ENCODE measurements at regions not wholly inside any gene's neighbourhood (a gene's known extent, or its start where the extent isn't known, plus 50 kb on each side); places are given as distances from the start of the nearest gene placed in this dataset.

DNA sequence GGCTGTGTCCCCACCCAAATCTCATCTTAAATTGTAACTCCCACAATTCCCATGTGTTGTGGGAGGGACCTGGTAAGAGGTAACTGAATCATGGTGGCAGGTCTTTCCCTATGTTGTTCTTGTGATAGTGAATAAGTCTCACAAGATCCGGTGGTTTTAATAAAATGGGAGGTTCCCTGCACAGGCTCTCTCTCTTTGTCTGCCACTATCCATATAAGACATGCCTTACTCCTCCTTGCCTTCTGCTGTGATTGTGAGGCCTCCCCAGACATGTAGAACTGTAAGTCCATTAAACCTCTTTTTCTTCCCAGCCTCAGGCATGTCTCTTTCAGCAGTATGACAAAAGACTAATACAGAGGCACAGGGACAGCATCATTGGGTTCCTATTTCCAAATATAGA, 381.2 kb downstream of the SFMBT2 start:
- Histone ChIP-seq H3K9me3 (ENCODE audit: control insufficient read depth in 2 of 2, low read length in 2 of 2) (no peaks in the 10 kb centered on the region), H3K27ac (ENCODE audit: low read depth in 2 of 2, low read length in 2 of 2) (no peak overlapping the region), H3K4me1 (ENCODE audit: control insufficient read depth in 2 of 2, insufficient read depth in 2 of 2, low read length in 2 of 2) (peaks cover 0 to 2% of the 10 kb centered on the region in 2 donors), H3K36me3 (ENCODE audit: control insufficient read depth in 2 of 2, insufficient read depth in 2 of 2, low read length in 2 of 2) (no peaks in the 10 kb centered on the region), H3K27me3 (ENCODE audit: control insufficient read depth in 2 of 2, insufficient read depth in 2 of 2, low read length in 2 of 2) (no peaks in the 10 kb centered on the region), H3K9ac (ENCODE audit: low read depth in 1 of 2, low read length in 2 of 2) (no peak overlapping the region), H3K4me3 (ENCODE audit: low read length in 2 of 2) (no peak overlapping the region)

DNA sequence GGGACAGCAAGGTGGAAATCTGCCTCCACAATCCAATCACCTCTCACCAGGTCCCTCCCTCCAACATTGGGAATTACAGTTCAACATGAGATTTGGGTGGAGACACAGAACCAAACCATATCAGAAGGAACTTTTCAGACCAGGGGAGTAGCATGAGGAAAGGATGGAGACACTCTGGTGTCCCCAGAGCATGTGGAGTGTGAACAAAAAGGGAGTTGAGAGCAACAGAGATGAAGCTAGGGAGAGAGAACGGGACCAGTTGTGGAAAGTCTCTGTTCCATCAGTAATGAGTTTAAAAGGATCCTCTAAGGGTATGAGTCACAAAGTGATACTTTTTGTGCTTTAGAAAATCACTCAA, 382.0 kb downstream of the SFMBT2 start:
- Histone ChIP-seq H3K36me3 (ENCODE audit: control insufficient read depth in 2 of 2, insufficient read depth in 2 of 2, low read length in 2 of 2) (no peaks in the 10 kb centered on the region), H3K4me3 (ENCODE audit: low read length in 2 of 2) (no peak overlapping the region), H3K27ac (ENCODE audit: low read depth in 2 of 2, low read length in 2 of 2) (no peak overlapping the region), H3K9me3 (ENCODE audit: control insufficient read depth in 2 of 2, low read length in 2 of 2) (no peaks in the 10 kb centered on the region), H3K9ac (ENCODE audit: low read depth in 1 of 2, low read length in 2 of 2) (no peak overlapping the region), H3K4me1 (ENCODE audit: control insufficient read depth in 2 of 2, insufficient read depth in 2 of 2, low read length in 2 of 2) (peaks cover 0 to 2% of the 10 kb centered on the region in 2 donors), H3K27me3 (ENCODE audit: control insufficient read depth in 2 of 2, insufficient read depth in 2 of 2, low read length in 2 of 2) (no peaks in the 10 kb centered on the region)

DNA sequence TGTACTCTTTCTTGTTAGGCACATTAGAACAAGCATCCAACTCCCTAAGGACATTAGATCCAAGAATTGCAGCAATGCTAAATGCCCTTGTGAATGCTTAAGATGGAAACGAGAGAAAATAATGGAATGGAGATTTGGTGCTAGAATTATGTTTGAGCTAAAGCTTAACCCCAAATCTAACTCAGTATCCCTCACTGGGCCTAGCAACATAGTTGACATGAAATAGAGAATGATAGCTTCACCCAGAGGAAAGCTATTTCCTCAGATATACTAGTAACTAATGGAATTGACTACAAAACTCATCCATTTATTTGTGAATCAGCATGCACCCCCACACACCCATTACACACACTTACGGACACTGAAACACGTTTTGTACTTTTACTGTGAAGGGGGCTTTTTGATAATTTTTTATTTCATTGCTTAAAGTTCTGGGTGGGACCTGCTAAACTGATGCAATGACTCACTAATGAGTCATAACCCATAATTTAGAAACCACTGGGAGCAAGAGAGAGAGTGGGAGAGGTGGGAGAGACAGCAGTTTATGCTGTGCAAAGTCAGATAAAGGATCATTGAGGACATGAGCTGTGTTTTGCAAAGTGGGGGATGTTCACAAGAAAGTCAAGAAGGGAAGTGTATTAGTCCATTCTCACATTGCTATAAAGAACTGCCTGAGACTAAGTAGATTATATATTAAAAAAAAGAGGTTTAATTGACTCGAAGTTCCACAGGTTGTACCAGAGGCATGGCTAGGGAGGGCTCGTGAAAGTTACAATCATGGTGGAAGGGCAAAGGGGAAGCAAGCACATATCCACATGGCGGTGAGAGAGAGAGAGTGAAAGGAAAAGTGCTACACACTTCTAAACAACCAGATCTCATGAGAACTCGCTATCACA, 382.7 kb downstream of the SFMBT2 start:
- no peaks in the 10 kb centered on the region for H3K27me3 ChIP-seq (ENCODE audit: control insufficient read depth in 2 of 2, insufficient read depth in 2 of 2, low read length in 2 of 2)
- no peak overlapping the region for H3K9ac ChIP-seq (ENCODE audit: low read depth in 1 of 2, low read length in 2 of 2)
- no peak overlapping the region for H3K27ac ChIP-seq (ENCODE audit: low read depth in 2 of 2, low read length in 2 of 2)
- H3K9me3 ChIP-seq (ENCODE audit: control insufficient read depth in 2 of 2, low read length in 2 of 2) = no peaks in the 10 kb centered on the region
- H3K4me3 ChIP-seq (ENCODE audit: low read length in 2 of 2) = no peak overlapping the region
- H3K36me3 ChIP-seq (ENCODE audit: control insufficient read depth in 2 of 2, insufficient read depth in 2 of 2, low read length in 2 of 2) = no peaks in the 10 kb centered on the region
- H3K4me1 ChIP-seq (ENCODE audit: control insufficient read depth in 2 of 2, insufficient read depth in 2 of 2, low read length in 2 of 2) = peaks cover 0 to 2% of the 10 kb centered on the region in 2 donors

DNA sequence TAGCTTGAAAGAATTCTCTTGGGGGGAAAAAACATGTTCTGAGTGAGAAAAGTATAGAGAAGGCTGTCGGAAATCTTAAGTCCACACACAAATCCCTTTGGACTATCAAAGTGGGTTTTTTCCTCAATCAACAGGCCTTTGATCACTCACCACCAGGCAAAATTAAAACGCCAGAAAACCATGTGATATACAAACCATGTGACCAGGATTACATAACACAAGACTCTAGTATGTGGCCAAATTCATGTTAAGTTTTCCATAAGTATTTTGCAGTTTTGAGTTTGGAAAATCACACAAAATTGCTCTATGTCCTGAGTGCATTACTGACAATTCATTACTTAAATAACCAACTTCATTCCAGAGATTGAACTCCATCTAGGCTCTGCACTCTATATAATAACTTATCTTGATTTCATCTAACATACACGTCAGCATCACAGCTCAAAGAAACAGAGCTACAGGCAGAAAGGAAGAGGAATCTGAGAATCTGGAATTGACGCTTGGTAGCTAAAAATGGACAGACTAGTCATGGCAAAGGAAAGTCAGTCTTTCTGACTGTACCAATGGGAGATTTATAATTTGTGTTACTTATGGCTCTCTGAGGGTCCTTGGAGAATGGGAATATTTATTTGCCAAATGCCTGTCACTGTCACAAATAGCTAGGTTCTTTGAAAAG, 383.5 kb downstream of the SFMBT2 start:
- H3K27me3 ChIP-seq (ENCODE audit: control insufficient read depth in 2 of 2, insufficient read depth in 2 of 2, low read length in 2 of 2) = no peaks in the 10 kb centered on the region
- H3K4me1 ChIP-seq (ENCODE audit: control insufficient read depth in 2 of 2, insufficient read depth in 2 of 2, low read length in 2 of 2) = peaks cover 0 to 2% of the 10 kb centered on the region in 2 donors
- H3K36me3 ChIP-seq (ENCODE audit: control insufficient read depth in 2 of 2, insufficient read depth in 2 of 2, low read length in 2 of 2) = no peaks in the 10 kb centered on the region
- no peak overlapping the region for H3K4me3 ChIP-seq (ENCODE audit: low read length in 2 of 2)
- no peaks in the 10 kb centered on the region for H3K9me3 ChIP-seq (ENCODE audit: control insufficient read depth in 2 of 2, low read length in 2 of 2)
- H3K27ac ChIP-seq (ENCODE audit: low read depth in 2 of 2, low read length in 2 of 2) = no peak overlapping the region
- no peak overlapping the region for H3K9ac ChIP-seq (ENCODE audit: low read depth in 1 of 2, low read length in 2 of 2)

GRCh38 chr10:7026818-7027217, 384.0 kb downstream of the SFMBT2 start:
- Histone ChIP-seq H3K36me3 (ENCODE audit: control insufficient read depth in 2 of 2, insufficient read depth in 2 of 2, low read length in 2 of 2) (no peaks in the 10 kb centered on the region), H3K9ac (ENCODE audit: low read depth in 1 of 2, low read length in 2 of 2) (no peak overlapping the region), H3K27ac (ENCODE audit: low read depth in 2 of 2, low read length in 2 of 2) (no peak overlapping the region), H3K9me3 (ENCODE audit: control insufficient read depth in 2 of 2, low read length in 2 of 2) (no peaks in the 10 kb centered on the region), H3K4me1 (ENCODE audit: control insufficient read depth in 2 of 2, insufficient read depth in 2 of 2, low read length in 2 of 2) (peaks cover 0 to 2% of the 10 kb centered on the region in 2 donors), H3K27me3 (ENCODE audit: control insufficient read depth in 2 of 2, insufficient read depth in 2 of 2, low read length in 2 of 2) (no peaks in the 10 kb centered on the region), H3K4me3 (ENCODE audit: low read length in 2 of 2) (no peak overlapping the region)

- Histone ChIP-seq H3K4me1 (ENCODE audit: control insufficient read depth in 2 of 2, insufficient read depth in 2 of 2, low read length in 2 of 2) (peaks cover 0 to 2% of the 10 kb centered on the region in 2 donors), H3K27ac (ENCODE audit: low read depth in 2 of 2, low read length in 2 of 2) (no peak overlapping the region), H3K9me3 (ENCODE audit: control insufficient read depth in 2 of 2, low read length in 2 of 2) (no peaks in the 10 kb centered on the region), H3K4me3 (ENCODE audit: low read length in 2 of 2) (no peak overlapping the region), H3K9ac (ENCODE audit: low read depth in 1 of 2, low read length in 2 of 2) (no peak overlapping the region), H3K36me3 (ENCODE audit: control insufficient read depth in 2 of 2, insufficient read depth in 2 of 2, low read length in 2 of 2) (no peaks in the 10 kb centered on the region), H3K27me3 (ENCODE audit: control insufficient read depth in 2 of 2, insufficient read depth in 2 of 2, low read length in 2 of 2) (no peaks in the 10 kb centered on the region)
Measured at GRCh38 chr10:7025296-7025695, 385.5 kb downstream of the SFMBT2 start.

DNA sequence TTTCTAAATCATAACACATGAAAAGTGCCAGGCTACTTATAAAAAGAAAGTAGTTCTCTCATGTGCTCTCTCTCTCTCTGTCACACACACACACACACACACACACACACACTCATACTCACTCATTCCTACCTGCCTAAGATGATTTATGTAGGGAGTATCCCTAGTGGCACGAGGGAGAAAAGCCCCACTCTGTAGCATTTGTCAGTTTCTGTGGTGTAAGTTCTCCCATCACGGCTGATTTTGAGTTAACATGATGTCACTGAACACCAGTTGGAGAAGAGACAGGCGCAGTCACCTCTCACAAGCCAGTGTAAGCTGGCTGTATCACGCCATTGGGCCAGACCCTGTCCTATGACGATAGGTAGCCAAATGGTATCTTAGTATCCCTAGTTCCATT, 395.4 kb downstream of the SFMBT2 start:
- Histone ChIP-seq H3K36me3 (ENCODE audit: control insufficient read depth in 2 of 2, insufficient read depth in 2 of 2, low read length in 2 of 2) (no peaks in the 10 kb centered on the region), H3K4me3 (ENCODE audit: low read length in 2 of 2) (no peak overlapping the region), H3K27me3 (ENCODE audit: control insufficient read depth in 2 of 2, insufficient read depth in 2 of 2, low read length in 2 of 2) (no peaks in the 10 kb centered on the region), H3K4me1 (ENCODE audit: control insufficient read depth in 2 of 2, insufficient read depth in 2 of 2, low read length in 2 of 2) (no peaks in the 10 kb centered on the region), H3K9me3 (ENCODE audit: control insufficient read depth in 2 of 2, low read length in 2 of 2) (no peaks in the 10 kb centered on the region), H3K9ac (ENCODE audit: low read depth in 1 of 2, low read length in 2 of 2) (no peak overlapping the region), H3K27ac (ENCODE audit: low read depth in 2 of 2, low read length in 2 of 2) (no peak overlapping the region)

GRCh38 chr10:7014721-7015120, 396.1 kb downstream of the SFMBT2 start:
- Histone ChIP-seq H3K9me3 (ENCODE audit: control insufficient read depth in 2 of 2, low read length in 2 of 2) (no peaks in the 10 kb centered on the region), H3K4me1 (ENCODE audit: control insufficient read depth in 2 of 2, insufficient read depth in 2 of 2, low read length in 2 of 2) (no peaks in the 10 kb centered on the region), H3K27me3 (ENCODE audit: control insufficient read depth in 2 of 2, insufficient read depth in 2 of 2, low read length in 2 of 2) (no peaks in the 10 kb centered on the region), H3K4me3 (ENCODE audit: low read length in 2 of 2) (no peak overlapping the region), H3K36me3 (ENCODE audit: control insufficient read depth in 2 of 2, insufficient read depth in 2 of 2, low read length in 2 of 2) (no peaks in the 10 kb centered on the region), H3K27ac (ENCODE audit: low read depth in 2 of 2, low read length in 2 of 2) (no peak overlapping the region), H3K9ac (ENCODE audit: low read depth in 1 of 2, low read length in 2 of 2) (no peak overlapping the region)

- no peak overlapping the region for H3K27ac ChIP-seq (ENCODE audit: low read depth in 2 of 2, low read length in 2 of 2)
- H3K36me3 ChIP-seq (ENCODE audit: control insufficient read depth in 2 of 2, insufficient read depth in 2 of 2, low read length in 2 of 2) = no peaks in the 10 kb centered on the region
- H3K9me3 ChIP-seq (ENCODE audit: control insufficient read depth in 2 of 2, low read length in 2 of 2) = no peaks in the 10 kb centered on the region
- H3K27me3 ChIP-seq (ENCODE audit: control insufficient read depth in 2 of 2, insufficient read depth in 2 of 2, low read length in 2 of 2) = no peaks in the 10 kb centered on the region
- no peaks in the 10 kb centered on the region for H3K4me1 ChIP-seq (ENCODE audit: control insufficient read depth in 2 of 2, insufficient read depth in 2 of 2, low read length in 2 of 2)
- H3K9ac ChIP-seq (ENCODE audit: low read depth in 1 of 2, low read length in 2 of 2) = no peak overlapping the region
- H3K4me3 ChIP-seq (ENCODE audit: low read length in 2 of 2) = no peak overlapping the region
Measured at GRCh38 chr10:7011994-7012393, 398.8 kb downstream of the SFMBT2 start.

DNA sequence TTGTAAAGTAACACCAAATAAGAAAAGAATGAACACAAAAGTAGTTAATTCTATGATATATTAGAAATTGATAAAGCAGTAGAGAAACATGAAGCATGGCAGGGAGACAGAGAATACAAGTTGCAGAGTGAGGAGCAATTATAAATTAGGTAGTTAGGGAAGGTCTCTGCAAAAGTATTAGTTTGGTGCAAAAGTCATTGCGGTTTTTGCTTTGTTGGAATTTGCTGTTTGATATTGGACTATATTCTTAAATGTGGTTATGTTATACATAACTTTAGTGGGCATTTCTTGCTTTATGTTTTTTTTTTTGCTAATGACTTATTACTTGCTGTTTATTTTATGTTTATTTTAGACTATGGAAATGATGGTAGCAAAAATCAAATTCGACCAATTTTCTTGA, 402.2 kb downstream of the SFMBT2 start:
- H3K9me3 ChIP-seq (ENCODE audit: control insufficient read depth in 2 of 2, low read length in 2 of 2) = peaks cover 0 to 2% of the 10 kb centered on the region in 2 donors
- H3K4me3 ChIP-seq (ENCODE audit: low read length in 2 of 2) = no peak overlapping the region
- H3K36me3 ChIP-seq (ENCODE audit: control insufficient read depth in 2 of 2, insufficient read depth in 2 of 2, low read length in 2 of 2) = no peaks in the 10 kb centered on the region
- H3K27ac ChIP-seq (ENCODE audit: low read depth in 2 of 2, low read length in 2 of 2) = no peak overlapping the region
- no peaks in the 10 kb centered on the region for H3K27me3 ChIP-seq (ENCODE audit: control insufficient read depth in 2 of 2, insufficient read depth in 2 of 2, low read length in 2 of 2)
- H3K4me1 ChIP-seq (ENCODE audit: control insufficient read depth in 2 of 2, insufficient read depth in 2 of 2, low read length in 2 of 2) = no peaks in the 10 kb centered on the region
- H3K9ac ChIP-seq (ENCODE audit: low read depth in 1 of 2, low read length in 2 of 2) = no peak overlapping the region
